Natural killer cell treated with Interleukin-12 subunit alpha and Interleukin-12 subunit beta and Interleukin-15 and Interleukin-18, amount 100 ng/mL, for 72 hours (primary cell): ENCODE measurements at regions not wholly inside any gene's neighbourhood (a gene's known extent, or its start where the extent isn't known, plus 50 kb on each side); places are given as distances from the start of the nearest gene placed in this dataset.

Experiments
- ATAC-seq, 2 donors: fragments of 150-1000 bp; cut with Tn5 transposase in 1 of 2; sonication (Bioruptor Pico), chemical (Tn5 transposase) in 1 of 2; 2 replicates each; pipeline ENCODE4 v1.10.0; 2021
- DNase-seq: peaks from one replicate; pipeline ENCODE4 v3.0.0; 2022; ENCODE audit warnings: low spot score
- H3K27ac Mint-ChIP-seq, 2 donors: 1 replicate in 1 of 2; 2 replicates in 1 of 2; pipeline ENCODE4 v1.8.0; 2022; ENCODE audit warnings: mixed read lengths in 2 of 2, mild to moderate bottlenecking in 1 of 2, moderate library complexity in 1 of 2
- H3K27me3 Mint-ChIP-seq, 2 donors: 1 replicate in 1 of 2; 2 replicates in 1 of 2; pipeline ENCODE4 v1.8.0; 2022; ENCODE audit warnings: mixed read lengths in 2 of 2
- H3K36me3 Mint-ChIP-seq: one replicate; pipeline ENCODE4 v1.8.0; 2022; ENCODE audit warnings: mixed read lengths
- H3K4me1 Mint-ChIP-seq, 2 donors: 1 replicate in 1 of 2; 2 replicates in 1 of 2; pipeline ENCODE4 v1.8.0; 2022; ENCODE audit warnings: low read depth in 2 of 2, mixed read lengths in 2 of 2, mild to moderate bottlenecking in 1 of 2
- H3K4me3 Mint-ChIP-seq: one replicate; pipeline ENCODE4 v1.8.0; 2022; ENCODE audit warnings: mixed read lengths
- H3K9me3 Mint-ChIP-seq: 2 replicates; pipeline ENCODE4 v1.8.0; 2022; ENCODE audit warnings: mixed read lengths

GRCh38 chr1:36594023-36594422, 111.3 kb upstream of the CSF3R start:
- DNase-seq (no peak), ATAC-seq (no peak)
- H3K4me3 Mint-ChIP-seq: no peak overlapping the region
- no peak overlapping the region for H3K27ac Mint-ChIP-seq
- H3K36me3 Mint-ChIP-seq: no peaks in the 10 kb centered on the region
- H3K4me1 Mint-ChIP-seq: peaks cover 3 to 5% of the 10 kb centered on the region in 2 donors
- H3K9me3 Mint-ChIP-seq: no peaks in the 10 kb centered on the region
- H3K27me3 Mint-ChIP-seq: peaks cover 10 to 15% of the 10 kb centered on the region in 2 donors

DNA sequence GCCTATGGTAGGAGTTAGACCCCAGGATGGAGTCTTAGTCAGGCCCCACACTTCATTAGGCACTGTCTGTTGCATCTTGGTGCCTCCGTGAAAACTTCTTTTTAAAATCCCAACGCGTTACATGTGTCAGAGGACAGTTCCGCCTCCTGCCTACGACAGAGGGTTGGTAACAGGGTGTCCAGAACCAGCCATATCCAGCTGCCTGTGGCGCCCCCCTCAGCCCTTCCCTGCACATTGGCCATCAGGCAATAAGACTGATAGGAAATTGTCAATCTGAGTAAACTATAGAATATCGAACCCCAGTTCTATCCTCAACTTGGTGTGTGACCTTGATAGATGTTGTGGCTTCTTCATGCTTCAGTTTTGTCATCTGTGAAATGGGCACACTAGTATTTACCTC, 108.6 kb upstream of the CSF3R start:
- Mint-ChIP-seq H3K27me3 (peaks cover 15 to 21% of the 10 kb centered on the region in 2 donors), H3K27ac (no peak overlapping the region), H3K4me3 (no peak overlapping the region), H3K36me3 (no peaks in the 10 kb centered on the region), H3K4me1 (peaks cover 3 to 5% of the 10 kb centered on the region in 2 donors), H3K9me3 (no peaks in the 10 kb centered on the region)
- ATAC-seq (no peak), DNase-seq (no peak)

DNA sequence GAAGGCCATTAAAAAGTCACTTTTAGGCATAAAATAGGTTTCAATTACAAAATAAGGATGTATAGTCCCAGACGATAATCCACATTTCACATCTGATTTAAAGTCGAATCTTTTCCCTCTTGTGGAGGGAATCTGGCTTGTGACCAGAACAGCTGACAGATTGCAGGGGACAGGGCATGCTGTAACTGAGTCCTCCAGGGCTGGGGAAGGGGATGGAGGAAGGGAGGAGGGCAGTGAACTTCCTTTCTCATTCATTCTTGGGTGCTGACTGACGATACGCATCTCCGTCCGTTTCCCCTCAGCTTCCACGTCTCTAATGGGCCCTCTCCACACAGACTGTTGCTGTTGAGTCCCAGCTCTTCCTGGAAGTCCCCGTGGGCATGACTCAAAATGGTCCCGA, 108.1 kb upstream of the CSF3R start:
- ATAC-seq (no peak), DNase-seq (no peak)
- Mint-ChIP-seq H3K4me1 (peaks cover 3 to 5% of the 10 kb centered on the region in 2 donors), H3K27ac (no peak overlapping the region), H3K9me3 (no peaks in the 10 kb centered on the region), H3K36me3 (no peaks in the 10 kb centered on the region), H3K27me3 (peaks cover 21 to 24% of the 10 kb centered on the region in 2 donors), H3K4me3 (no peak overlapping the region)

DNA sequence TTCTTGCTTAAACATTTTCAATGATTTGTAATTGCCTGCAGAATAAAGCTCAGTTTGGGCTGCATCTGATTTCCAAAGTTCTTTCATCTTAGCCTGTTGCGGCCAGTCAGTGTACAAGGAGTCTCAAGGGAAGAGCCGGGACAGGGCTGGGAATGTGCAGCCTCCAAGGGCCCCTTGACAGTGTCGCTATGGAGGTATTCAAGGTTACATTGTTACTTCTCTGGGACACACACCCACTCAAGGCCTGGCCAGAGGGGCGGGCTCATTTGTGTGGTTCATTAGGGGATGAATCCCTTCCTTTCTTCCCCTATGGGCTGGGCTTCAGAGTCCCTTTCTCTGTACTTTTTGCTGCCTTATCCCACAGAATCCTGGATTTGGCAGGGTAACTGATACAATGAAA, 107.6 kb upstream of the CSF3R start:
- Mint-ChIP-seq H3K4me1 (peaks cover 3 to 5% of the 10 kb centered on the region in 2 donors), H3K4me3 (no peak overlapping the region), H3K27me3 (peaks cover 24 to 25% of the 10 kb centered on the region in 2 donors), H3K36me3 (no peaks in the 10 kb centered on the region), H3K9me3 (no peaks in the 10 kb centered on the region), H3K27ac (no peak overlapping the region)
- no peak for DNase-seq
- ATAC-seq: no peak

GRCh38 chr1:36588972-36589371, 106.3 kb upstream of the CSF3R start:
- H3K27ac Mint-ChIP-seq: no peak overlapping the region
- H3K27me3 Mint-ChIP-seq: peaks cover 27 to 31% of the 10 kb centered on the region in 2 donors
- no peak for ATAC-seq
- H3K4me1 Mint-ChIP-seq: peaks cover 3 to 5% of the 10 kb centered on the region in 2 donors
- no peak for DNase-seq
- H3K36me3 Mint-ChIP-seq: no peaks in the 10 kb centered on the region
- no peak overlapping the region for H3K4me3 Mint-ChIP-seq
- no peaks in the 10 kb centered on the region for H3K9me3 Mint-ChIP-seq

DNA sequence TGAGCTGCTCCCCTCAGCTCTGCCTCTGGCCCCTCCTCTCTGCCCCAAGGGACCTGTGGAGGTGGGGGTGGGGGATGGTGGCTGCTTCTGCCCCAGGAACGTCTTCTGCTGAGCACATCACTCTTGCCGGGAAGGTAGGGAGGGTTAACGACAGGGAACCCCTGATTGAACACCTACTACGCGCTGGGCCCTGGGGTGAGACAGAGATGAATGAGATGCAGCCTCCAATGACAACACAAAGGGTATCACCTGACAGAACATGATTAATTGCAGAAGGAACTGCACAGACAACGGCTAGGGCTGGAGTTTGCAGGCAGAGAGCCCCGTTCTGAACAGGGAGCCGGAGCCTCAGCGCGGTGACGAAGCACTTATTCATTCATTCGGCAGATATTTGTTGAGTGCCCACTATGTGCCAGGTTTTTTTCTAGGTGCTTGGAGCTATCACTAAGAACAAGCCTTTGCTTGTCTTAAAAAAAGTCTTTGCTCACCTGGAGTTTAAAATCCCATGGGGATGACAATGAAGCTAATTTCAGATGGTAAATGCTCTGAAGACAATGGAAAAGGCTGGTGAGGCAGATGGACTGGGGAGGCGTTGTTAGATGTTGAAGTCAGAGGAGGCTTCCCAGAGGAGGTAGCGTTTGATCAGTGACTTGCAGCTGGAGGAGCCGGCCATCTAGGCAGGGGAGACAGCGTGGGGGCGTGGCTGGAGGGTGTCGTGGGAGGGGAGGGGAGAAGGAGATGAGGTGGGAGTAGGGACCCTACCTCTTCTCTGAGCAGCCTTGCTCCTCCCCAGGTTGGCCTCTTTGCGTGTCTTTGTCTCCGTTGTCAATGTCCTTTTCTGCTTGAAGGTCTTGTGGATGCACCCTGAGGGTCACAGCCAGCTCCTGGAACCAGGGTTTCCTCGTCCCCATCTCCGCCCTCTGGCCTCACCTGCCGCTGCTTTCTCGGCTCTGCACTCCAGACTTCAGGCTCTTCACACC, 103.1 kb upstream of the CSF3R start:
- no peak overlapping the region for H3K4me3 Mint-ChIP-seq
- H3K27ac Mint-ChIP-seq: no peak overlapping the region
- ATAC-seq: no peak
- no peaks in the 10 kb centered on the region for H3K9me3 Mint-ChIP-seq
- peaks cover 30 to 33% of the 10 kb centered on the region in 2 donors for H3K27me3 Mint-ChIP-seq
- DNase-seq: no peak
- H3K36me3 Mint-ChIP-seq: no peaks in the 10 kb centered on the region
- H3K4me1 Mint-ChIP-seq: peaks cover 0 to under 1% of the 10 kb centered on the region in 2 donors

GRCh38 chr1:36584874-36585453, 102.3 kb upstream of the CSF3R start:
- H3K27me3 Mint-ChIP-seq: peaks cover 30 to 32% of the 10 kb centered on the region in 2 donors
- H3K36me3 Mint-ChIP-seq: no peaks in the 10 kb centered on the region
- no peak overlapping the region for H3K27ac Mint-ChIP-seq
- H3K4me3 Mint-ChIP-seq: no peak overlapping the region
- DNase-seq (no peak), ATAC-seq (no peak)
- no peaks in the 10 kb centered on the region for H3K9me3 Mint-ChIP-seq
- no peaks in the 10 kb centered on the region for H3K4me1 Mint-ChIP-seq

GRCh38 chr1:36583980-36584782, 101.5 kb upstream of the CSF3R start:
- Mint-ChIP-seq H3K27me3 (peaks cover 30 to 32% of the 10 kb centered on the region in 2 donors), H3K9me3 (no peaks in the 10 kb centered on the region), H3K27ac (no peak overlapping the region), H3K4me1 (no peaks in the 10 kb centered on the region), H3K36me3 (no peaks in the 10 kb centered on the region), H3K4me3 (no peak overlapping the region)
- ATAC-seq: no peak
- DNase-seq: no peak

GRCh38 chr1:36583080-36583479, 100.4 kb upstream of the CSF3R start:
- no peak for ATAC-seq
- Mint-ChIP-seq H3K9me3 (no peaks in the 10 kb centered on the region), H3K4me3 (no peak overlapping the region), H3K27ac (no peak overlapping the region), H3K4me1 (no peaks in the 10 kb centered on the region), H3K27me3 (peaks cover 30 to 32% of the 10 kb centered on the region in 2 donors), H3K36me3 (no peaks in the 10 kb centered on the region)
- DNase-seq: no peak

GRCh38 chr1:36582066-36582755, 99.5 kb upstream of the CSF3R start:
- Mint-ChIP-seq H3K4me3 (no peak overlapping the region), H3K9me3 (no peaks in the 10 kb centered on the region), H3K4me1 (no peaks in the 10 kb centered on the region), H3K27ac (no peak overlapping the region), H3K27me3 (peaks cover 28 to 30% of the 10 kb centered on the region in 2 donors), H3K36me3 (no peaks in the 10 kb centered on the region)
- ATAC-seq: no peak
- DNase-seq: no peak

- H3K27me3 Mint-ChIP-seq: peaks cover 17% of the 10 kb centered on the region in 2 donors
- H3K36me3 Mint-ChIP-seq: no peaks in the 10 kb centered on the region
- no peaks in the 10 kb centered on the region for H3K9me3 Mint-ChIP-seq
- ATAC-seq: no peak
- no peak overlapping the region for H3K27ac Mint-ChIP-seq
- H3K4me1 Mint-ChIP-seq: no peaks in the 10 kb centered on the region
- H3K4me3 Mint-ChIP-seq: no peak overlapping the region
- no peak for DNase-seq
These were observed 97.8 kb upstream of the CSF3R start for GRCh38 chr1:36580524-36580923.

DNA sequence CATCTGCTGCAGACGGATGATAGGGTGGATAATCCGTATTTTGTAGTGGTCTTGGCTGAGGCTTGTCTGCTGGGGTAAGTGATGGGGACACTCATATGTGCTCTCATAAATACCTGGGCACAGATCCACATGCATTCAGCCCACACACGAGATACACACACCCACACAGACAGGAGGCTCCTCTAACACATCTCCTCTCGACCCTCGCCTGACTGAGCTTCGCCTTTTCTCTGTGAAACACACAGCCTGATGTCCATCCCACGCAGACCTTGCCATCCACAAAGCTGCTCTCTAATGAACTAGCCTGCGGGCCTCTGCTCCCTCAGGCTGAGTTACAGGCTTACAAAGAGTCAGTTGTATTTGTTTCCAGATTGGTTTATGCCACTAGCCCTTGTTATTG, 96.3 kb upstream of the CSF3R start:
- ATAC-seq: no peak
- Mint-ChIP-seq H3K9me3 (no peaks in the 10 kb centered on the region), H3K4me3 (no peak overlapping the region), H3K36me3 (no peaks in the 10 kb centered on the region), H3K27ac (no peak overlapping the region), H3K4me1 (no peaks in the 10 kb centered on the region), H3K27me3 (peaks cover 11 to 17% of the 10 kb centered on the region in 2 donors)
- DNase-seq: no peak

GRCh38 chr1:36576551-36577110, 93.9 kb upstream of the CSF3R start:
- no peak for DNase-seq
- Mint-ChIP-seq H3K27me3 (peaks cover 7 to 19% of the 10 kb centered on the region in 2 donors), H3K4me1 (no peaks in the 10 kb centered on the region), H3K4me3 (no peak overlapping the region), H3K27ac (no peak overlapping the region), H3K9me3 (no peaks in the 10 kb centered on the region), H3K36me3 (no peaks in the 10 kb centered on the region)
- no peak for ATAC-seq
